Neural cell (in vitro differentiated cells): ENCODE measurements at regions not wholly inside any gene's neighbourhood (a gene's known extent, or its start where the extent isn't known, plus 50 kb on each side); places are given as distances from the start of the nearest gene placed in this dataset.

ENCODE experiments used
- EZH2 ChIP-seq: fragments of 200-600, 300-800 bp; shearing (Covaris generic), sonication (generic); IDR thresholded peaks from 2 replicates; pipeline ENCODE4 v1.6.1; 2014; ENCODE audit warnings: antibody characterized with exemption, low read length, borderline replicate concordance, mild to moderate bottlenecking; ENCODE audit not compliant: insufficient read depth, poor library complexity, severe bottlenecking
- TAF1 ChIP-seq: IDR thresholded peaks from 2 replicates; pipeline ENCODE4 v1.6.1; 2012; ENCODE audit warnings: low read depth
- TF ChIP-seq, protein P1 (sequence below): fragments of 450-650 bp; IDR thresholded peaks from 2 replicates; pipeline ENCODE4 v1.5.1; 2014; ENCODE audit warnings: antibody characterized with exemption, mild to moderate bottlenecking, moderate library complexity; ENCODE audit not compliant: poor library complexity, severe bottlenecking

DNA sequence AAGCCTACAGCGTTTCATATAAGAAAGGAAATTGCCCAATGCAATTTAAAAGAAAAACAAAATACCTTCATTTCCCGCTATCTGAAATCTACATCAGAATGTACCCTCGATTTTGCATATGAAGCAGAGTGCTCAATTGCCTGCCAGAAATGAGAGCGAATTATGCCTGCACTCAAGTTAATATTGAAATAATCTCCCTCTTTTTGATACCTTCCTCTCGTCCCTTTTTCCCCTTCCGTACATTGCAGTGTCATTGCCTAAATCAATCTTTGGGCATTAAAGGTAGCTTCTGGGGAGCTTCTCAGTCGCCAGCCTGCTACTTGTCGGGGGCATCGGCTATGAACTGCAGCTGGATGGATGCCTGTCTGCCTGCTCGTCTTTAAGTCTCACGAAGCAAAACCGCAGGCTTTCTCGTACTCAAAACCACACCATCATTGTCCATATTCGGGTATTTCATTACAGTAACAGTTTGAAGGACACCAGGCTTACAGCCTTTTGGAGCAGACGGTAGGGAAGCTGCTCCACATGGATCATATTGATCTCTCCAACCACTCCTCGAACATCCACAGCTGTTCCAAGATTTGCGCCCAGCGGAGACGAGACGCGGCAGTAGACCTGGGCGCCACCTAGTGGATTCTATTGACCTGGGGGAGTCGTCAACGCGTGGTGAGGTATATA lies 64.0 kb upstream of the HNRNPA3 start:
- TF ChIP-seq, protein P1, sequence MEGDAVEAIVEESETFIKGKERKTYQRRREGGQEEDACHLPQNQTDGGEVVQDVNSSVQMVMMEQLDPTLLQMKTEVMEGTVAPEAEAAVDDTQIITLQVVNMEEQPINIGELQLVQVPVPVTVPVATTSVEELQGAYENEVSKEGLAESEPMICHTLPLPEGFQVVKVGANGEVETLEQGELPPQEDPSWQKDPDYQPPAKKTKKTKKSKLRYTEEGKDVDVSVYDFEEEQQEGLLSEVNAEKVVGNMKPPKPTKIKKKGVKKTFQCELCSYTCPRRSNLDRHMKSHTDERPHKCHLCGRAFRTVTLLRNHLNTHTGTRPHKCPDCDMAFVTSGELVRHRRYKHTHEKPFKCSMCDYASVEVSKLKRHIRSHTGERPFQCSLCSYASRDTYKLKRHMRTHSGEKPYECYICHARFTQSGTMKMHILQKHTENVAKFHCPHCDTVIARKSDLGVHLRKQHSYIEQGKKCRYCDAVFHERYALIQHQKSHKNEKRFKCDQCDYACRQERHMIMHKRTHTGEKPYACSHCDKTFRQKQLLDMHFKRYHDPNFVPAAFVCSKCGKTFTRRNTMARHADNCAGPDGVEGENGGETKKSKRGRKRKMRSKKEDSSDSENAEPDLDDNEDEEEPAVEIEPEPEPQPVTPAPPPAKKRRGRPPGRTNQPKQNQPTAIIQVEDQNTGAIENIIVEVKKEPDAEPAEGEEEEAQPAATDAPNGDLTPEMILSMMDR = peak; percentile 94
- TF ChIP-seq TAF1 (no peak), EZH2 (no peak)
